ENCODE measurements at regions not wholly inside any gene's neighbourhood (a gene's known extent, or its start where the extent isn't known, plus 50 kb on each side); places are given as distances from the start of the nearest gene placed in this dataset.

GRCh38 chr11:39683288-39683950 lies 1776.0 kb downstream of the LRRC4C start (continued):
- TF ChIP-seq PRDM15 (CRISPR knock-in tag; IDR thresholded peaks at IDR 0.05), result no peak
- TF ChIP-seq ZNF513 (CRISPR knock-in tag; conservative IDR thresholded peaks at IDR 0.05), result no peak
- no peak for TF ChIP-seq IKZF1 (IDR thresholded peaks at IDR 0.05)

- Histone ChIP-seq H3K4me3 (replicated peaks in 1 of 3; ENCODE audit: insufficient read depth in 1 of 3, low read depth in 2 of 3, low read length in 3 of 3) (no peak overlapping the region), H3K4me1 (ENCODE audit: insufficient read depth, low read length) (no peaks in the 10 kb centered on the region), H3K79me2 (ENCODE audit: insufficient read depth, low read length) (no peaks in the 10 kb centered on the region), H3K9me3 (ENCODE audit: low read length) (peaks cover 49% of the 10 kb centered on the region), H3K36me3 (replicated peaks in 1 of 2; ENCODE audit: control insufficient read depth in 1 of 2, insufficient read depth in 2 of 2, low read length in 2 of 2) (no peaks in the 10 kb centered on the region), H3K27me3 (ENCODE audit: control insufficient read depth in 1 of 2, insufficient read depth in 2 of 2, low read length in 2 of 2) (no peaks in the 10 kb centered on the region), H3K9ac (ENCODE audit: insufficient read depth, low read depth, low read length) (no peak overlapping the region), H3K27ac (ENCODE audit: extremely low read length, insufficient read depth, low read length) (no peak overlapping the region), H3K4me2 (ENCODE audit: low read depth, low read length) (no peak overlapping the region), H4K20me1 (ENCODE audit: insufficient read depth, low read length) (no peaks in the 10 kb centered on the region), H2AFZ (ENCODE audit: low read length) (no peak overlapping the region)
- ATAC-seq, result no peak
- POLR2A ChIA-PET, result no interaction called here
- no peak for DNase-seq (ENCODE audit: low spot score)
- BruUV-seq (replicated peaks), result no TSS peak
- CTCF ChIA-PET (ENCODE audit: low intra/inter-chr PET ratio, low total read pairs), result no interaction called here
- FAIRE-seq, result no peak
- WGBS (ENCODE audit: low lambda C conversion rate), result 5% methylated on average over 2 of the region's 2 CpGs
- TF ChIP-seq ZFY (CRISPR knock-in tag; IDR thresholded peaks at IDR 0.05) (no peak), HDAC2 (CRISPR knock-in tag; IDR thresholded peaks at IDR 0.05) (no peak), ZNF589 (CRISPR knock-in tag; conservative IDR thresholded peaks at IDR 0.05) (no peak), TFE3 (CRISPR knock-in tag; IDR thresholded peaks at IDR 0.05) (no peak), ZBTB34 (CRISPR knock-in tag; IDR thresholded peaks at IDR 0.05) (no peak), ZC3H4 (CRISPR knock-in tag; IDR thresholded peaks at IDR 0.05; ENCODE audit: borderline replicate concordance) (no peak)
- intact Hi-C loops (cut with micrococcal nuclease; ENCODE audit: unreplicated experiment) (no loop called here), in situ Hi-C loops (cut with HindIII; ENCODE audit: extremely low pct_ligation_motif_present, low pct_unique_long_range_greater_than_20kb) (no loop called here)
Observed at GRCh38 chr11:39681428-39681827, 1778.0 kb downstream of the LRRC4C start.
